Activated naive CD8-positive, alpha-beta T cell treated with anti-CD3 and anti-CD28 coated beads, Interleukin-2, amount 10 ng/mL, durations not matched to agents 7 days and 5 days (primary cell): ENCODE measurements at regions not wholly inside any gene's neighbourhood (a gene's known extent, or its start where the extent isn't known, plus 50 kb on each side); places are given as distances from the start of the nearest gene placed in this dataset.

Experiments used
- ATAC-seq: fragments of 150-1000 bp; cut with Tn5 transposase; one replicate; pipeline ENCODE4 v1.10.0; 2021; ENCODE audit warnings: low read depth, moderate library complexity
- POLR2A ChIA-PET: fragments of 350-600 bp; sonication (Branson Sonifier 250); formaldehyde crosslinking; loops from one replicate; lab custom pipeline; 2021; ENCODE audit warnings: antibody characterized with exemption; lab: Charles Lee
- DNase-seq: peaks from one replicate; pipeline ENCODE4 v3.0.0; 2021
- H3K27ac Mint-ChIP-seq: one replicate; pipeline ENCODE4 v1.8.0; 2022; ENCODE audit warnings: mild to moderate bottlenecking, mixed read lengths
- H3K27me3 Mint-ChIP-seq: one replicate; pipeline ENCODE4 v1.8.0; 2022; ENCODE audit warnings: mild to moderate bottlenecking, moderate library complexity, mixed read lengths
- H3K36me3 Mint-ChIP-seq: one replicate; pipeline ENCODE4 v1.8.0; 2021; ENCODE audit warnings: mild to moderate bottlenecking, mixed read lengths
- H3K4me1 Mint-ChIP-seq: one replicate; pipeline ENCODE4 v1.8.0; 2021; ENCODE audit warnings: mixed read lengths
- H3K4me3 Mint-ChIP-seq: one replicate; pipeline ENCODE4 v1.8.0; 2022; ENCODE audit warnings: mild to moderate bottlenecking, moderate library complexity, mixed read lengths
- H3K9me3 Mint-ChIP-seq: one replicate; pipeline ENCODE4 v1.8.0; 2021; ENCODE audit warnings: mixed read lengths

GRCh38 chr2:78870343-78870967, 155.0 kb upstream of the REG3G start:
- ATAC-seq = no peak
- no peaks in the 10 kb centered on the region for H3K9me3 Mint-ChIP-seq
- H3K4me1 Mint-ChIP-seq = no peaks in the 10 kb centered on the region
- no peaks in the 10 kb centered on the region for H3K36me3 Mint-ChIP-seq
- H3K27me3 Mint-ChIP-seq = no peaks in the 10 kb centered on the region
- POLR2A ChIA-PET = no interaction called here
- no peak for DNase-seq
- H3K4me3 Mint-ChIP-seq = no peak overlapping the region
- H3K27ac Mint-ChIP-seq = no peak overlapping the region

GRCh38 chr2:78873526-78873925, 152.0 kb upstream of the REG3G start:
- Mint-ChIP-seq H3K9me3 (no peaks in the 10 kb centered on the region), H3K27me3 (no peaks in the 10 kb centered on the region), H3K27ac (no peak overlapping the region)

GRCh38 chr2:78876316-78876688, 149.2 kb upstream of the REG3G start:
- no peaks in the 10 kb centered on the region for H3K27me3 Mint-ChIP-seq
- H3K4me1 Mint-ChIP-seq = no peaks in the 10 kb centered on the region
- H3K4me3 Mint-ChIP-seq = no peak overlapping the region
- no peak overlapping the region for H3K27ac Mint-ChIP-seq
- no peaks in the 10 kb centered on the region for H3K9me3 Mint-ChIP-seq
- POLR2A ChIA-PET = no interaction called here
- DNase-seq (no peak), ATAC-seq (no peak)
- H3K36me3 Mint-ChIP-seq = no peaks in the 10 kb centered on the region

More at GRCh38 chr2:78873526-78873925, 152.0 kb upstream of the REG3G start:
- POLR2A ChIA-PET = no interaction called here
- no peak for ATAC-seq
- Mint-ChIP-seq H3K4me3 (no peak overlapping the region), H3K4me1 (no peaks in the 10 kb centered on the region), H3K36me3 (no peaks in the 10 kb centered on the region)
- DNase-seq = no peak

GRCh38 chr2:78887446-78887845, 138.1 kb upstream of the REG3G start:
- peaks cover 7% of the 10 kb centered on the region for H3K9me3 Mint-ChIP-seq
- DNase-seq (no peak), ATAC-seq (no peak)
- no peaks in the 10 kb centered on the region for H3K27me3 Mint-ChIP-seq
- no peaks in the 10 kb centered on the region for H3K36me3 Mint-ChIP-seq
- no peaks in the 10 kb centered on the region for H3K4me1 Mint-ChIP-seq
- H3K27ac Mint-ChIP-seq = no peak overlapping the region
- POLR2A ChIA-PET = no interaction called here
- H3K4me3 Mint-ChIP-seq = no peak overlapping the region

- H3K4me3 Mint-ChIP-seq = no peak overlapping the region
- ATAC-seq = no peak
- DNase-seq = no peak
- H3K4me1 Mint-ChIP-seq = no peaks in the 10 kb centered on the region
- no peaks in the 10 kb centered on the region for H3K27me3 Mint-ChIP-seq
- peaks cover 5% of the 10 kb centered on the region for H3K9me3 Mint-ChIP-seq
- no peak overlapping the region for H3K27ac Mint-ChIP-seq
- POLR2A ChIA-PET = no interaction called here
- no peaks in the 10 kb centered on the region for H3K36me3 Mint-ChIP-seq
Observed at GRCh38 chr2:78890935-78891334, 134.6 kb upstream of the REG3G start.

- Mint-ChIP-seq H3K36me3 (no peaks in the 10 kb centered on the region), H3K4me3 (no peak overlapping the region), H3K27me3 (no peaks in the 10 kb centered on the region), H3K27ac (no peak overlapping the region), H3K4me1 (no peaks in the 10 kb centered on the region), H3K9me3 (peaks cover 5% of the 10 kb centered on the region)
- ATAC-seq = no peak
- POLR2A ChIA-PET = no interaction called here
- no peak for DNase-seq
Observed at GRCh38 chr2:78892295-78892694, 133.2 kb upstream of the REG3G start.

GRCh38 chr2:78895022-78895421, 130.5 kb upstream of the REG3G start:
- no peak for DNase-seq
- no peaks in the 10 kb centered on the region for H3K4me1 Mint-ChIP-seq
- H3K27me3 Mint-ChIP-seq = no peaks in the 10 kb centered on the region
- no peak overlapping the region for H3K4me3 Mint-ChIP-seq
- H3K27ac Mint-ChIP-seq = no peak overlapping the region
- ATAC-seq = no peak
- peaks cover 2% of the 10 kb centered on the region for H3K9me3 Mint-ChIP-seq
- POLR2A ChIA-PET = no interaction called here
- H3K36me3 Mint-ChIP-seq = no peaks in the 10 kb centered on the region

GRCh38 chr2:78896536-78896935, 129.0 kb upstream of the REG3G start:
- H3K4me1 Mint-ChIP-seq = no peaks in the 10 kb centered on the region
- DNase-seq (no peak), ATAC-seq (no peak)
- H3K27me3 Mint-ChIP-seq = no peaks in the 10 kb centered on the region
- H3K4me3 Mint-ChIP-seq = no peak overlapping the region
- no peaks in the 10 kb centered on the region for H3K36me3 Mint-ChIP-seq
- H3K27ac Mint-ChIP-seq = no peak overlapping the region
- POLR2A ChIA-PET = no interaction called here
- H3K9me3 Mint-ChIP-seq = no peaks in the 10 kb centered on the region

- DNase-seq (no peak), ATAC-seq (no peak)
- Mint-ChIP-seq H3K9me3 (no peaks in the 10 kb centered on the region), H3K27ac (no peak overlapping the region), H3K36me3 (no peaks in the 10 kb centered on the region), H3K27me3 (no peaks in the 10 kb centered on the region), H3K4me1 (no peaks in the 10 kb centered on the region), H3K4me3 (no peak overlapping the region)
- POLR2A ChIA-PET = no interaction called here
Observed at GRCh38 chr2:78907089-78907488, 118.4 kb upstream of the REG3G start.

- no peaks in the 10 kb centered on the region for H3K36me3 Mint-ChIP-seq
- H3K4me1 Mint-ChIP-seq = no peaks in the 10 kb centered on the region
- DNase-seq = no peak
- POLR2A ChIA-PET = no interaction called here
- no peak for ATAC-seq
- no peak overlapping the region for H3K4me3 Mint-ChIP-seq
- no peaks in the 10 kb centered on the region for H3K27me3 Mint-ChIP-seq
- no peak overlapping the region for H3K27ac Mint-ChIP-seq
- no peaks in the 10 kb centered on the region for H3K9me3 Mint-ChIP-seq
Observed at GRCh38 chr2:78908973-78909372, 116.5 kb upstream of the REG3G start.

- ATAC-seq (no peak), DNase-seq (no peak)
- H3K27ac Mint-ChIP-seq = no peak overlapping the region
- no peaks in the 10 kb centered on the region for H3K4me1 Mint-ChIP-seq
- no peaks in the 10 kb centered on the region for H3K9me3 Mint-ChIP-seq
- H3K4me3 Mint-ChIP-seq = no peak overlapping the region
- H3K36me3 Mint-ChIP-seq = no peaks in the 10 kb centered on the region
- POLR2A ChIA-PET = no interaction called here
- no peaks in the 10 kb centered on the region for H3K27me3 Mint-ChIP-seq
Observed at GRCh38 chr2:78910376-78910775, 115.1 kb upstream of the REG3G start.

- ATAC-seq = no peak
- H3K27ac Mint-ChIP-seq = no peak overlapping the region
- H3K9me3 Mint-ChIP-seq = no peaks in the 10 kb centered on the region
- no peak overlapping the region for H3K4me3 Mint-ChIP-seq
- POLR2A ChIA-PET = no interaction called here
- DNase-seq = no peak
- H3K4me1 Mint-ChIP-seq = no peaks in the 10 kb centered on the region
- no peaks in the 10 kb centered on the region for H3K36me3 Mint-ChIP-seq
- no peaks in the 10 kb centered on the region for H3K27me3 Mint-ChIP-seq
Observed at GRCh38 chr2:78913257-78913656, 112.2 kb upstream of the REG3G start.

- Mint-ChIP-seq H3K27me3 (no peaks in the 10 kb centered on the region), H3K4me1 (no peaks in the 10 kb centered on the region), H3K4me3 (no peak overlapping the region), H3K36me3 (no peaks in the 10 kb centered on the region), H3K27ac (no peak overlapping the region), H3K9me3 (no peaks in the 10 kb centered on the region)
- DNase-seq (no peak), ATAC-seq (no peak)
- POLR2A ChIA-PET = no interaction called here
Observed at GRCh38 chr2:78925258-78925657, 100.2 kb upstream of the REG3G start.

GRCh38 chr2:78928502-78928901, 97.0 kb upstream of the REG3G start:
- no peaks in the 10 kb centered on the region for H3K36me3 Mint-ChIP-seq
- peaks cover 1% of the 10 kb centered on the region for H3K9me3 Mint-ChIP-seq
- POLR2A ChIA-PET = no interaction called here
- H3K27ac Mint-ChIP-seq = no peak overlapping the region
- H3K27me3 Mint-ChIP-seq = no peaks in the 10 kb centered on the region
- no peak for DNase-seq
- ATAC-seq = no peak
- H3K4me3 Mint-ChIP-seq = no peak overlapping the region
- no peaks in the 10 kb centered on the region for H3K4me1 Mint-ChIP-seq

- Mint-ChIP-seq H3K36me3 (no peaks in the 10 kb centered on the region), H3K27ac (no peak overlapping the region), H3K4me1 (no peaks in the 10 kb centered on the region), H3K27me3 (no peaks in the 10 kb centered on the region), H3K4me3 (no peak overlapping the region), H3K9me3 (peaks cover 2% of the 10 kb centered on the region)
- ATAC-seq = no peak
- POLR2A ChIA-PET = no interaction called here
- DNase-seq = no peak
Observed at GRCh38 chr2:78940998-78941397, 84.5 kb upstream of the REG3G start.
